HepG2 (cell line): ENCODE measurements at regions not wholly inside any gene's neighbourhood (a gene's known extent, or its start where the extent isn't known, plus 50 kb on each side); places are given as distances from the start of the nearest gene placed in this dataset.
A peak's percentile ranks its signal among the peaks of the same experiment; 100 is the strongest.

Experiments used
- CSRNP2 ChIP-seq: sonication (generic); formaldehyde crosslinking; conservative IDR thresholded peaks from 2 replicates; pipeline ENCODE4 v1.8.0; 2022; ENCODE audit warnings: low read depth, missing genetic modification reagents
- EP300 ChIP-seq, 3 experiments: sonication (generic) in 1 of 3; formaldehyde crosslinking in 1 of 3; IDR thresholded peaks; 2 replicates each; pipeline versions ENCODE4 v1.5.1 to v1.6.1; 2011 to 2020; ENCODE audit warnings: low read depth in 2 of 3, low read length in 2 of 3, borderline replicate concordance in 1 of 3, improper control_type of control experiment in 1 of 3, mild to moderate bottlenecking in 1 of 3, missing genetic modification reagents in 1 of 3, moderate library complexity in 1 of 3
- FLYWCH1 ChIP-seq: sonication (generic); formaldehyde crosslinking; IDR thresholded peaks from 2 replicates; pipeline ENCODE4 v1.8.1; 2023; ENCODE audit warnings: mild to moderate bottlenecking, missing genetic modification reagents
- HNF4A ChIP-seq: sonication (generic); formaldehyde crosslinking; IDR thresholded peaks from 2 replicates; pipeline ENCODE4 v1.4.0; 2020; ENCODE audit warnings: missing genetic modification reagents
- JUNB ChIP-seq: sonication (generic); formaldehyde crosslinking; IDR thresholded peaks from 2 replicates; pipeline ENCODE4 v1.8.0; 2022; ENCODE audit warnings: missing genetic modification reagents, mild to moderate bottlenecking, borderline replicate concordance
- KAT8 ChIP-seq: IDR thresholded peaks from 2 replicates; pipeline ENCODE4 v1.6.1; 2016; ENCODE audit warnings: missing genetic modification reagents, missing compliant biosample characterization
- KLF15 ChIP-seq: sonication (generic); formaldehyde crosslinking; IDR thresholded peaks from 2 replicates; pipeline ENCODE4 v1.8.1; 2023; ENCODE audit warnings: borderline replicate concordance, mild to moderate bottlenecking, inconsistent platforms, missing genetic modification reagents, mixed read lengths
- NCOA2 ChIP-seq: sonication (generic); formaldehyde crosslinking; IDR thresholded peaks from 2 replicates; pipeline ENCODE4 v1.8.0; 2022; ENCODE audit warnings: inconsistent platforms
- PAXIP1 ChIP-seq: sonication (generic); formaldehyde crosslinking; conservative IDR thresholded peaks from 2 replicates; pipeline ENCODE4 v1.4.0; 2020; ENCODE audit warnings: mild to moderate bottlenecking, missing genetic modification reagents, moderate library complexity
- PRDM15 ChIP-seq: sonication (generic); formaldehyde crosslinking; IDR thresholded peaks from 2 replicates; pipeline ENCODE4 v1.4.0; 2020; ENCODE audit warnings: missing genetic modification reagents
- PRMT3 ChIP-seq: sonication (generic); formaldehyde crosslinking; IDR thresholded peaks from 2 replicates; pipeline ENCODE4 v1.8.1; 2022; ENCODE audit warnings: low read depth, mild to moderate bottlenecking, moderate library complexity, missing genetic modification reagents, borderline replicate concordance
- SMAD9 ChIP-seq: sonication (generic); formaldehyde crosslinking; IDR thresholded peaks from 2 replicates; pipeline ENCODE4 v1.5.1; 2020; ENCODE audit warnings: mild to moderate bottlenecking, missing genetic modification reagents
- ZNF10 ChIP-seq: sonication (generic); formaldehyde crosslinking; IDR thresholded peaks from 2 replicates; pipeline ENCODE4 v1.4.0; 2020; ENCODE audit warnings: mild to moderate bottlenecking, low read depth, missing genetic modification reagents, borderline replicate concordance
- ZNF569 ChIP-seq: sonication (generic); formaldehyde crosslinking; IDR thresholded peaks from 2 replicates; pipeline ENCODE4 v1.5.0; 2020; ENCODE audit warnings: mild to moderate bottlenecking, missing genetic modification reagents, moderate library complexity, borderline replicate concordance
- ZNF616 ChIP-seq: sonication (generic); formaldehyde crosslinking; IDR thresholded peaks from 2 replicates; pipeline ENCODE4 v1.5.0; 2020; ENCODE audit warnings: low read depth, mild to moderate bottlenecking, missing genetic modification reagents
- ZNF672 ChIP-seq: sonication (generic); formaldehyde crosslinking; IDR thresholded peaks from 2 replicates; pipeline ENCODE4 v1.8.1; 2022; ENCODE audit warnings: missing genetic modification reagents
- ZNF770 ChIP-seq: sonication (generic); formaldehyde crosslinking; IDR thresholded peaks from 2 replicates; pipeline ENCODE4 v1.5.0; 2020; ENCODE audit warnings: mild to moderate bottlenecking, missing genetic modification reagents
- ZNF777 ChIP-seq: sonication (generic); formaldehyde crosslinking; IDR thresholded peaks from 2 replicates; pipeline ENCODE4 v1.4.0; 2020; ENCODE audit warnings: missing genetic modification reagents
- ZNF883 ChIP-seq: sonication (generic); formaldehyde crosslinking; IDR thresholded peaks from 2 replicates; pipeline ENCODE4 v1.5.1; 2020; ENCODE audit warnings: mild to moderate bottlenecking, missing genetic modification reagents; ENCODE audit errors: not compliant biosample characterization

GRCh38 chr6:63496361-63496804, 75.9 kb upstream of the LOC128125822 start (continued):
- TF ChIP-seq PRMT3 (CRISPR knock-in tag) (no peak), HNF4A (peak; percentile 71), ZNF10 (CRISPR knock-in tag) (no peak), NCOA2 (CRISPR knock-in tag) (peak; percentile 56; the same call in 1 of the 2 replicates), KAT8 (0 out of 2 replicates have a peak, but pooled peaks have one; percentile 32), SMAD9 (CRISPR knock-in tag) (no peak), ZNF616 (CRISPR knock-in tag) (no peak), ZNF569 (CRISPR knock-in tag) (no peak), FLYWCH1 (CRISPR knock-in tag) (no peak), ZNF883 (CRISPR knock-in tag) (no peak), ZNF770 (CRISPR knock-in tag) (peak; percentile 97), PRDM15 (CRISPR knock-in tag) (no peak), ZNF672 (CRISPR knock-in tag) (no peak), PAXIP1 (CRISPR knock-in tag) (peak; percentile 47), ZNF777 (CRISPR knock-in tag) (no peak), KLF15 (CRISPR knock-in tag) (no peak), JUNB (no peak), CSRNP2 (CRISPR knock-in tag) (no peak), EP300 (IDR thresholded peaks at IDR 0.05; ENCODE audit: low read depth in 2 of 2, low read length in 2 of 2) (peak in 1 of 2 experiments; percentile 59; a peak in 2 of 4 replicates), EP300 (CRISPR knock-in tag; IDR thresholded peaks at IDR 0.05; ENCODE audit: borderline replicate concordance) (no peak)
